PC-3 (cell line): ENCODE measurements at regions not wholly inside any gene's neighbourhood (a gene's known extent, or its start where the extent isn't known, plus 50 kb on each side); places are given as distances from the start of the nearest gene placed in this dataset.

ENCODE experiments used
- ATAC-seq: fragments of 200-7000 bp; cut with Tn5 transposase; 2 replicates; pipeline ENCODE4 v1.9.1; 2020; ENCODE audit warnings: mild to moderate bottlenecking, moderate library complexity
- BruUV-seq: library from RNA; stranded (reverse); fragments of 400-500 nt; replicated peaks from 2 replicates; lab custom pipeline; 2021; lab: Mats Ljungman, UMichigan
- CTCF ChIA-PET: fragments of 300-600 bp; sonication (Branson Sonifier 250); formaldehyde crosslinking; loops from one replicate; lab custom pipeline; 2022; ENCODE audit warnings: antibody characterized with exemption; lab: Charles Lee
- POLR2A ChIA-PET: fragments of 300-600 bp; sonication (Branson Sonifier 250); formaldehyde crosslinking; loops from one replicate; lab custom pipeline; 2022; ENCODE audit warnings: antibody characterized with exemption; ENCODE audit not compliant: unreplicated experiment; lab: Charles Lee
- DNase-seq: peaks from one replicate; pipeline ENCODE4 v3.0.0-alpha.2; 2015
- H2AFZ ChIP-seq: fragments of 300-600 bp; sonication (generic); 2 replicates; pipeline ENCODE4 v1.6.0; 2016; ENCODE audit warnings: antibody characterized with exemption, low read length
- H3F3A ChIP-seq: fragments of 300-600 bp; sonication (generic); one replicate; pipeline ENCODE4 v1.6.0; 2017; ENCODE audit warnings: antibody characterized with exemption, low read length, control low read depth, mild to moderate bottlenecking; ENCODE audit not compliant: unreplicated experiment
- H3K27ac ChIP-seq: fragments of 300-600 bp; sonication (generic); 2 replicates; pipeline ENCODE4 v1.5.1; 2016; ENCODE audit warnings: mild to moderate bottlenecking, low read length
- H3K27me3 ChIP-seq: fragments of 300-600 bp; sonication (generic); 2 replicates; pipeline ENCODE4 v1.6.1; 2016; ENCODE audit warnings: low read length, mixed read lengths
- H3K36me3 ChIP-seq: fragments of 300-600 bp; sonication (generic); 2 replicates; pipeline ENCODE4 v1.6.1; 2016; ENCODE audit warnings: low read depth, mixed run types, low read length, mixed read lengths
- H3K4me1 ChIP-seq: fragments of 300-600 bp; sonication (generic); 2 replicates; pipeline ENCODE4 v1.5.1; 2016; ENCODE audit warnings: low read length; ENCODE audit not compliant: insufficient read depth
- H3K4me2 ChIP-seq: fragments of 300-600 bp; sonication (generic); 2 replicates; pipeline ENCODE4 v1.6.0; 2016; ENCODE audit warnings: low read length
- H3K4me3 ChIP-seq: fragments of 300-600 bp; sonication (generic); 2 replicates; pipeline ENCODE4 v1.5.1; 2016; ENCODE audit warnings: mild to moderate bottlenecking, low read length, mixed read lengths
- H3K79me2 ChIP-seq: fragments of 300-600 bp; sonication (generic); 2 replicates; pipeline ENCODE4 v1.6.1; 2017; ENCODE audit warnings: low read length, mixed read lengths
- H3K9ac ChIP-seq: fragments of 300-600 bp; sonication (generic); 2 replicates; pipeline ENCODE4 v1.6.0; 2016; ENCODE audit warnings: mild to moderate bottlenecking, low read length
- H3K9me2 ChIP-seq: fragments of 300-600 bp; sonication (generic); replicated peaks from 2 replicates; pipeline ENCODE4 v1.6.1; 2016; ENCODE audit warnings: mixed run types, low read length, mixed read lengths
- H3K9me3 ChIP-seq: fragments of 300-600 bp; sonication (generic); 2 replicates; pipeline ENCODE4 v1.6.1; 2016; ENCODE audit warnings: low read length, mixed read lengths
- H4K20me1 ChIP-seq: fragments of 300-600 bp; sonication (generic); 2 replicates; pipeline ENCODE4 v1.6.1; 2016; ENCODE audit warnings: low read length, mixed read lengths
- EZH2 ChIP-seq: fragments of 300-600 bp; sonication (generic); IDR thresholded peaks from one replicate; pipeline ENCODE4 v1.6.1; 2017; ENCODE audit warnings: antibody characterized with exemption, mild to moderate bottlenecking, low read length; ENCODE audit not compliant: unreplicated experiment
- EZH2phosphoT487 ChIP-seq: fragments of 300-600 bp; sonication (generic); IDR thresholded peaks from 2 replicates; pipeline ENCODE4 v1.6.1; 2018; ENCODE audit warnings: mild to moderate bottlenecking, antibody characterized with exemption, low read length, borderline replicate concordance
- intact Hi-C: fragments of 100-400 bp; cut with micrococcal nuclease; formaldehyde crosslinking; loops from 2 replicates; pipeline ENCODE4 v1.9.0; 2023
- TF ChIP-seq, protein P1 (sequence below): fragments of 300-600 bp; sonication (generic); conservative IDR thresholded peaks from 2 replicates; pipeline ENCODE4 v1.5.1; 2017; ENCODE audit warnings: antibody characterized with exemption, low read depth, mild to moderate bottlenecking, low read length

DNA sequence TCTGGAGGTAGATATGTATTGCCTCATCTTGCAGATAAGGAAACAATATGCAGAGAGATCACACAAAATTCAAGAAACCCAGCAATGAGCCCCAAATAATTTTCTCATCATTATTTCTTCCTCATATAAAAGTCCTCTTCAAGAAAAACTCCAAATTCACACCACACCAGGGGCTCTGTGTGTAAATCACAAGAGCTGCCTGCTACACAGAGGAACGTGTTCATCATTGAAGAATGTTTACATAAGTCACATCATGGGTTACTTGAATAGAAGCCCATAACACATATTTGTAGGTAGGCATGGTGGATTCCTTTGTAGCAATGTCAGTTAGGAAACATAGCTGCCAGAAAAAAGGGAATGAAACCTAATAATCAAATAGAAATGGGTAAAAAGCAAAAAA lies 308.1 kb upstream of the TLE4 start:
- Histone ChIP-seq H4K20me1 (no peaks in the 10 kb centered on the region), H3K9me2 (no peaks in the 10 kb centered on the region), H3F3A (no peaks in the 10 kb centered on the region), H3K27me3 (no peaks in the 10 kb centered on the region), H3K27ac (no peak overlapping the region), H3K36me3 (no peaks in the 10 kb centered on the region), H3K4me3 (no peak overlapping the region), H2AFZ (no peak overlapping the region), H3K9ac (no peak overlapping the region), H3K4me2 (no peak overlapping the region), H3K4me1 (no peaks in the 10 kb centered on the region), H3K9me3 (no peaks in the 10 kb centered on the region), H3K79me2 (no peaks in the 10 kb centered on the region)
- BruUV-seq: no TSS peak
- TF ChIP-seq EZH2phosphoT487: no peak
- no peak for TF ChIP-seq EZH2
- TF ChIP-seq, protein P1, sequence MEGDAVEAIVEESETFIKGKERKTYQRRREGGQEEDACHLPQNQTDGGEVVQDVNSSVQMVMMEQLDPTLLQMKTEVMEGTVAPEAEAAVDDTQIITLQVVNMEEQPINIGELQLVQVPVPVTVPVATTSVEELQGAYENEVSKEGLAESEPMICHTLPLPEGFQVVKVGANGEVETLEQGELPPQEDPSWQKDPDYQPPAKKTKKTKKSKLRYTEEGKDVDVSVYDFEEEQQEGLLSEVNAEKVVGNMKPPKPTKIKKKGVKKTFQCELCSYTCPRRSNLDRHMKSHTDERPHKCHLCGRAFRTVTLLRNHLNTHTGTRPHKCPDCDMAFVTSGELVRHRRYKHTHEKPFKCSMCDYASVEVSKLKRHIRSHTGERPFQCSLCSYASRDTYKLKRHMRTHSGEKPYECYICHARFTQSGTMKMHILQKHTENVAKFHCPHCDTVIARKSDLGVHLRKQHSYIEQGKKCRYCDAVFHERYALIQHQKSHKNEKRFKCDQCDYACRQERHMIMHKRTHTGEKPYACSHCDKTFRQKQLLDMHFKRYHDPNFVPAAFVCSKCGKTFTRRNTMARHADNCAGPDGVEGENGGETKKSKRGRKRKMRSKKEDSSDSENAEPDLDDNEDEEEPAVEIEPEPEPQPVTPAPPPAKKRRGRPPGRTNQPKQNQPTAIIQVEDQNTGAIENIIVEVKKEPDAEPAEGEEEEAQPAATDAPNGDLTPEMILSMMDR: no peak
- POLR2A ChIA-PET: no interaction called here
- intact Hi-C loops: no loop called here
- CTCF ChIA-PET: no interaction called here
- peak; percentile 15 for DNase-seq
- no peak for ATAC-seq

DNA sequence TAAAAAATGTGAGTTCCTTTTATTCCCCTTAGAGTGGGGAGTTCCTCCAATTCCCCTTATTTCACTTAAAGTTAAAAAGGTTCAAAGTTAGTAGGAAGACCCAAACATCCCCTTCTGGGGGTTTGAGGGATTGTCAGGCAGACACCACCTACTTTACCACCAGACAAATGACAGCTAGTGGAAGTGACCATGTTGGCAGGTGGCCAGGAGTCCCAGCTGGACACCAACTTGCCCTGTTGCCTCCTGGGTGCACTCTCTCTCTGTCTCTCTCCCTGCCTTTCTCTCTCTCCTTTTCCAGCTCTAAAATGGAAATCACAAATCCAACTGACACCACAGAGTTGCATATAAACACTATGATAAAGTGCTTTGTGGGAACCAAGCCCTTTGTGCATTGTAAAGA lies 307.7 kb upstream of the TLE4 start:
- no peaks in the 10 kb centered on the region for H3K9me3 ChIP-seq
- no peaks in the 10 kb centered on the region for H3K79me2 ChIP-seq
- TF ChIP-seq, protein P1: no peak
- TF ChIP-seq EZH2 (no peak), EZH2phosphoT487 (no peak)
- no peaks in the 10 kb centered on the region for H3K27me3 ChIP-seq
- no peak overlapping the region for H3K4me2 ChIP-seq
- no TSS peak for BruUV-seq
- no peaks in the 10 kb centered on the region for H3K4me1 ChIP-seq
- no peak overlapping the region for H2AFZ ChIP-seq
- H3K9me2 ChIP-seq: no peaks in the 10 kb centered on the region
- no peak for DNase-seq
- CTCF ChIA-PET: no interaction called here
- H3F3A ChIP-seq: no peaks in the 10 kb centered on the region
- H3K27ac ChIP-seq: no peak overlapping the region
- no peak overlapping the region for H3K9ac ChIP-seq
- H3K36me3 ChIP-seq: no peaks in the 10 kb centered on the region
- H4K20me1 ChIP-seq: no peaks in the 10 kb centered on the region
- no peak overlapping the region for H3K4me3 ChIP-seq
- intact Hi-C loops: no loop called here
- POLR2A ChIA-PET: no interaction called here
- ATAC-seq: no peak

DNA sequence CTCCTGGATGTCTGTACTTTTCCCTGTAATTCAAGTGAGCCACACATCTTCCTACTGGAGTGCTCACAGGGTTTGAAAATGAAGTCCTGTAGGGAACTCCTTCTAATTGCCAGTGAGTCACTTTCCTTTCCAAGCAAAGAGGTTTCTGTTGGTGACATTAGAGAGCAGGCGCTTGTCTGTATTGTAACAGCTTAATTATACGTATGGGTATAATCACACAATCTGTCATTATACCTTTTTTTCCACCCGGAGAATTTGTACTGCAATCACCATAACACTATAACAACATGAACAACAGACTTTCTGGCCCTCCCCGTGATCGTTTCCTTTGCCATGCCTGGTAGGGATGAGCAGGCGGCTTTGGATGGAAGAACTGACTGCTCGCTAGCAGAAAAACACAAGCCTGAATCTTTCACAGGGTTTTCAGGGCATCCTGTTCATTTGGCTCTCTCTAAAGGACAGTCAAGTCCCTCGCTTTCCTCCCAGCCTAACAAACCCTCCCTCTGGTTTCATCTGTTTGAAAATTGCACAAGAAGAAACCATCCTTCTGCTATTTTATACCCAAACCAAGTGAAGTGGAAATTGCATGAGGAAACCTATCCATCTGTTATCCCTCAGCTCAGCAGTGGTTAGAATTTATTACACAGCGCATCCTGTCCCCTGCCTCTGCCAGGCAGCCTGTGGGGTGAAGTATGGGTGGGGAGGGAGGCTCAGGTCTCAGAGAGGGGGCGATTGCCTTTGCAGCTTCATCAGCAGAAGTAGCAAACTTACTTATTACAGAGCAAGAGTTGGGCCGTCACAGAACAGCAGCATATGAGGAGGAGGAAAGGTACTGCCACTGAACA lies 307.0 kb upstream of the TLE4 start:
- intact Hi-C loops: no loop called here
- no peak overlapping the region for H3K27ac ChIP-seq
- H3K9me2 ChIP-seq: no peaks in the 10 kb centered on the region
- H3K9ac ChIP-seq: no peak overlapping the region
- DNase-seq: no peak
- no peak overlapping the region for H3K4me2 ChIP-seq
- H3K36me3 ChIP-seq: no peaks in the 10 kb centered on the region
- ATAC-seq: no peak
- H3K4me3 ChIP-seq: no peak overlapping the region
- H2AFZ ChIP-seq: no peak overlapping the region
- no peaks in the 10 kb centered on the region for H4K20me1 ChIP-seq
- no peaks in the 10 kb centered on the region for H3K27me3 ChIP-seq
- H3K79me2 ChIP-seq: no peaks in the 10 kb centered on the region
- no TSS peak for BruUV-seq
- TF ChIP-seq, protein P1: no peak
- TF ChIP-seq EZH2 (no peak), EZH2phosphoT487 (no peak)
- H3K9me3 ChIP-seq: no peaks in the 10 kb centered on the region
- no peaks in the 10 kb centered on the region for H3F3A ChIP-seq
- ChIA-PET POLR2A (no interaction called here), CTCF (no interaction called here)
- H3K4me1 ChIP-seq: no peaks in the 10 kb centered on the region
